Activated CD8-positive, alpha-beta memory T cell treated with anti-CD3 and anti-CD28 coated beads for 48 hours (primary cell): ENCODE measurements at regions not wholly inside any gene's neighbourhood (a gene's known extent, or its start where the extent isn't known, plus 50 kb on each side); places are given as distances from the start of the nearest gene placed in this dataset.

Experiments
- DNase-seq, 3 experiments: peaks; one replicate each; pipeline ENCODE4 v3.0.0-alpha.2; 2020; ENCODE audit warnings: low read depth in 2 of 3, low spot score in 2 of 3

GRCh38 chr17:77439189-77440018 is 298.6 kb downstream of the SEC14L1 start:
- no peak for DNase-seq

DNA sequence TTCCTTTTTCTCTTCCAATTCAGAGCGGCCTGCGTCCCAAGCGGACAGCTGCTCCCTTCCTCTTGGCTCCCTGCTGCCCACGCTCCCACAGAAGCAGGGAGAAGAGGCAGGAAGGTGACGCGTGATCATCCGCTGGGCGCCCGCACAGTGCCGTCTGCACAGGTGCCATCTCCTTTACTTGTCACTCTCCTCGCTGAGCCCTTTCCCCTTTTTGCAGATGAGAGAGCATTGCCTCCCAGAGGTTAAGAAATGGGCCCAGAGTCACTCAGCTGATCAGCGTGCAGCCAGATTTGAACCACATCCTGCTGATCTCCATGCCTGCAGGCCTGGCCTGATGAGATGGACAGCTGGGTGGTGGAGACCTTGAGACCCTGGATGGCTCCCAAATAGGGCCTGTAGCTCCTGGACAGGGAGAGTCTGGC is 299.8 kb downstream of the SEC14L1 start:
- no peak for DNase-seq

GRCh38 chr17:77441130-77441920 is 300.6 kb downstream of the SEC14L1 start:
- DNase-seq = no peak

- DNase-seq = no peak
These were observed 301.2 kb downstream of the SEC14L1 start for GRCh38 chr17:77441940-77442339.

GRCh38 chr17:77442976-77443747 is 302.4 kb downstream of the SEC14L1 start:
- DNase-seq = no peak

- no peak for DNase-seq
These were observed 303.0 kb downstream of the SEC14L1 start for GRCh38 chr17:77443748-77444260.

GRCh38 chr17:77444628-77444983 is 303.8 kb downstream of the SEC14L1 start:
- DNase-seq = no peak

- DNase-seq = peak in 1 of 3 experiments; percentile 64
These were observed 304.4 kb downstream of the SEC14L1 start for GRCh38 chr17:77444984-77445759.

GRCh38 chr17:77445760-77446532 is 305.2 kb downstream of the SEC14L1 start:
- no peak for DNase-seq

GRCh38 chr17:77446940-77447634 is 306.3 kb downstream of the SEC14L1 start:
- DNase-seq = no peak

- no peak for DNase-seq
These were observed 308.7 kb downstream of the SEC14L1 start for GRCh38 chr17:77449373-77449907.

GRCh38 chr17:77449908-77450741 is 309.4 kb downstream of the SEC14L1 start:
- no peak for DNase-seq

DNA sequence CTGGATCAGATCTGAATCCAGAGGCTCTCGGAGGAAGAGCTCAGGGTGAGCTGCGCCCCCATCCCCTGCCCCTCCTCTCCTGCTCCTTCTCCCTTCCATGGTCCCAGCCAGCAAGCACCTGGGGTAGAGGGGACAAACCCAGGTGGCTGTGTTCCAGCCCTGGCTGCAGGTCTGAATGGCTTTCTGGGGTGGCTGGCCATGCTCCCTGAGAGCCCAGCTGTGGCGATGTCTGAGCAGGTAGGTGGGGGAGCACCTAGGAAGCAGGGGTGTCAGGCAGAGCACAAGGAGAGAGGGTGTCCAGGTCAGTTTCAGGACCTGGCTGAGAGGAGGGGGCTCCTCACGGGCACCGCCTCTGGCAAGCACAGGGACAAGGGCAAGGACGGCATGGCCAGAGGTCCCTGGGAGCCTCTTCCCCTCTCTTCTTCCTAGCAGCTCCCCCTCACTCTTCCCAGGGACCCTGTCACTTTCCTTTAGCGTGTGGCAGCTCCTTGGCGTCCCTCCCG is 310.0 kb downstream of the SEC14L1 start:
- DNase-seq = no peak

GRCh38 chr17:77451245-77451893 is 310.6 kb downstream of the SEC14L1 start:
- peak in 1 of 3 experiments; percentile 55 for DNase-seq

DNA sequence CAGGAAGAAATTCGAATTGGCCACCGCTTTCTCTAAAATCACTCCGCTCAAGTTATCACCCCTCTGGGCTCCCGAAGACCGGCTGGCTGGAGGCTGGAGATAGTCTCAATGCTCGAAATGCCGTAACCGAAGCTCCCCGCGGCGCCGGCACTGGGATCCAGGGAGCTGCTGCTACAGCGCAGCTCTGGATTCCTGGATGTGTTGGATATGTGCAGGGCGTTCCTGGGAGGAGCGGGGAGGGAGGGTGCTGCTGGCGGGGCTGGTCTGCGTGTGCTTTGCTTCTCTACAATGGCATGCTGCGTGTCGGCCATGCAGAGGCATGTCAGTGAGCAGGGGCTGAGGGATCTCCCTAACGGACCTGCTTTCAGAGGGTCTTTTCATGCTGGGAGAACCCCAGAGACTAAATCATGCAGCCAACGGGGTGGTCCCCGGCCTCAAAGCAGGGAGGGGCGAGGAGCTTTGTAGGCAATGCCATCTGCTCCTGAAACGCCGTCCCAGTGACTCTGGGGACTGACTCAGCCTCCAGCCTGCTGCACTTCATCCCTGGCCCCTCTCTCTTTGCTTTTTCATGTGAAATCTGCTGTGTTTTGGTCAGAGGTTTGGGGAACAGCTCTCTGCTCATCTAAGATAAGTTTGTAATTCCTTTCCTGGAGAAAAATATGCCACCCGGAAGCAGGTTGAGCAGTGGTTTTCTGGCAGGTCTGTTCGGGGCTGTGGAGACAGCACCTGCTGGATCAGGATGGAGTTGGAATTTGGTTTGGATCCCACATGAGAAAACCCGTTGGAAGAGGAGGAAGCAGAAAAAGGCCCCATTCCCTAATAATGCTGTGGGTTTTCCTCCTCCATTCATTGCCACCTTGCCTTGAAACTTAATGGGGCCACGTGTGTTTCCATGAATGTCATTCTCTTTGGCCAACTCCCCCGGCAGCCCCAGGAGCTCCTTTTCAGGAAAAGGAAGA is 311.4 kb downstream of the SEC14L1 start:
- no peak for DNase-seq

- DNase-seq = no peak
These were observed 313.0 kb downstream of the SEC14L1 start for GRCh38 chr17:77453613-77454241.
